NB4 (cell line): ENCODE measurements at regions not wholly inside any gene's neighbourhood (a gene's known extent, or its start where the extent isn't known, plus 50 kb on each side); places are given as distances from the start of the nearest gene placed in this dataset.
"Not testable (repeated sequence)": the region's sequence is repeated elsewhere in the genome, so short reads cannot be mapped to it uniquely, and the experiment has no call there.

ENCODE experiments used
- CTCF ChIP-seq: IDR thresholded peaks from one replicate; pipeline ENCODE4 v1.5.1; 2012; ENCODE audit warnings: low read depth, low read length
- POLR2A ChIP-seq: IDR thresholded peaks from 2 replicates; pipeline ENCODE4 v1.6.1; 2011; ENCODE audit warnings: mild to moderate bottlenecking; ENCODE audit not compliant: insufficient read length; ENCODE audit errors: extremely low read depth

- not testable (repeated sequence) for TF ChIP-seq POLR2A, CTCF
Observed at GRCh38 chr20:30894707-30895353, 362.6 kb upstream of the DEFB115 start.
